SK-N-SH treated with all-trans-retinoic acid at 6 μM for 48 hours (cell line): ENCODE measurements at regions not wholly inside any gene's neighbourhood (a gene's known extent, or its start where the extent isn't known, plus 50 kb on each side); places are given as distances from the start of the nearest gene placed in this dataset.

Experiments
- ATAC-seq: fragments of 200-7000 bp; cut with Tn5 transposase; 3 replicates; pipeline ENCODE4 v1.9.1; 2020; ENCODE audit warnings: mild to moderate bottlenecking, moderate library complexity
- ARNTL ChIP-seq: fragments of 450-650 bp; formaldehyde crosslinking; IDR thresholded peaks from 2 replicates; pipeline ENCODE4 v1.5.0; 2020; ENCODE audit warnings: low read depth, mild to moderate bottlenecking, moderate library complexity, borderline replicate concordance
- BACH2 ChIP-seq: fragments of 250-450 bp; sonication (Bioruptor Pico); IDR thresholded peaks from 2 replicates; pipeline ENCODE4 v1.9.0; 2021; ENCODE audit warnings: mild to moderate bottlenecking, borderline replicate concordance
- CSDC2 ChIP-seq: fragments of 250-450 bp; sonication (Bioruptor Pico); IDR thresholded peaks from 2 replicates; pipeline ENCODE4 v1.5.0; 2020; ENCODE audit warnings: mild to moderate bottlenecking, moderate library complexity
- ESRRG ChIP-seq: fragments of 250-450 bp; sonication (Bioruptor Pico); IDR thresholded peaks from 2 replicates; pipeline ENCODE4 v1.6.1; 2021; ENCODE audit warnings: mild to moderate bottlenecking
- GLIS3 ChIP-seq: fragments of 250-450 bp; sonication (Bioruptor Pico); IDR thresholded peaks from 2 replicates; pipeline ENCODE4 v1.5.0; 2020; ENCODE audit warnings: mild to moderate bottlenecking, moderate library complexity
- ISL1 ChIP-seq: fragments of 250-450 bp; sonication (Bioruptor Pico); IDR thresholded peaks from 2 replicates; pipeline ENCODE4 v2.1.2; 2022; ENCODE audit warnings: mild to moderate bottlenecking, moderate library complexity
- OSR1 ChIP-seq: fragments of 250-450 bp; sonication (Bioruptor Pico); IDR thresholded peaks from 2 replicates; pipeline ENCODE4 v1.8.0; 2022; ENCODE audit warnings: moderate library complexity, mild to moderate bottlenecking, inconsistent platforms
- PPARA ChIP-seq: fragments of 250-450 bp; sonication (Bioruptor Pico); IDR thresholded peaks from 2 replicates; pipeline ENCODE4 v1.5.0; 2020; ENCODE audit warnings: mild to moderate bottlenecking, borderline replicate concordance
- RARB ChIP-seq: fragments of 250-450 bp; sonication (Bioruptor Pico); IDR thresholded peaks from 2 replicates; pipeline ENCODE4 v1.8.0; 2021; ENCODE audit warnings: mild to moderate bottlenecking, moderate library complexity
- SNAI2 ChIP-seq: fragments of 250-450 bp; sonication (Bioruptor Pico); IDR thresholded peaks from 2 replicates; pipeline ENCODE4 v1.5.0; 2020; ENCODE audit warnings: mild to moderate bottlenecking, moderate library complexity
- TCF4 ChIP-seq: fragments of 250-450 bp; sonication (Bioruptor Pico); IDR thresholded peaks from 2 replicates; pipeline ENCODE4 v1.8.0; 2021; ENCODE audit warnings: mild to moderate bottlenecking, moderate library complexity, borderline replicate concordance
- TOX ChIP-seq: fragments of 250-450 bp; sonication (Bioruptor Pico); IDR thresholded peaks from 2 replicates; pipeline ENCODE4 v1.8.0; 2021; ENCODE audit warnings: mild to moderate bottlenecking, moderate library complexity, borderline replicate concordance
- ZC3H10 ChIP-seq: fragments of 250-450 bp; sonication (Bioruptor Pico); IDR thresholded peaks from 2 replicates; pipeline ENCODE4 v1.5.1; 2021; ENCODE audit warnings: mild to moderate bottlenecking, moderate library complexity
- ZFP3 ChIP-seq: fragments of 250-450 bp; sonication (Bioruptor Pico); IDR thresholded peaks from 2 replicates; pipeline ENCODE4 v1.5.0; 2020; ENCODE audit warnings: mild to moderate bottlenecking, moderate library complexity
- ZFP30 ChIP-seq: fragments of 450-650 bp; formaldehyde crosslinking; IDR thresholded peaks from 2 replicates; pipeline ENCODE4 v1.5.0; 2022; ENCODE audit warnings: mild to moderate bottlenecking, moderate library complexity
- ZNF565 ChIP-seq: fragments of 450-650 bp; formaldehyde crosslinking; conservative IDR thresholded peaks from 2 replicates; pipeline ENCODE4 v1.5.0; 2020; ENCODE audit warnings: low read depth, mild to moderate bottlenecking, moderate library complexity
- ZNF70 ChIP-seq: fragments of 450-650 bp; formaldehyde crosslinking; IDR thresholded peaks from 2 replicates; pipeline ENCODE4 v1.5.0; 2020; ENCODE audit warnings: mild to moderate bottlenecking, moderate library complexity
- ZNF8 ChIP-seq: fragments of 450-650 bp; formaldehyde crosslinking; IDR thresholded peaks from 2 replicates; pipeline ENCODE4 v1.5.0; 2020; ENCODE audit warnings: mild to moderate bottlenecking, moderate library complexity
- TF ChIP-seq, protein P1 (sequence below): fragments of 250-450 bp; sonication (Bioruptor Pico); IDR thresholded peaks from 2 replicates; pipeline ENCODE4 v1.5.0; 2020; ENCODE audit warnings: mild to moderate bottlenecking, moderate library complexity
- TF ChIP-seq, protein P2 (sequence below): fragments of 250-450 bp; sonication (Bioruptor Pico); IDR thresholded peaks from 2 replicates; pipeline ENCODE4 v1.8.0; 2021; ENCODE audit warnings: low read depth, mild to moderate bottlenecking, moderate library complexity, borderline replicate concordance
- TF ChIP-seq, protein P3 (sequence below): fragments of 250-450 bp; sonication (Bioruptor Pico); IDR thresholded peaks from 2 replicates; pipeline ENCODE4 v1.5.1; 2020; ENCODE audit warnings: low read depth, mild to moderate bottlenecking, moderate library complexity
- TF ChIP-seq, protein P4 (sequence below): fragments of 250-450 bp; sonication (Bioruptor Pico); IDR thresholded peaks from 2 replicates; pipeline ENCODE4 v1.5.1; 2021; ENCODE audit warnings: mild to moderate bottlenecking, moderate library complexity
- TF ChIP-seq, protein P5 (sequence below): fragments of 250-450 bp; sonication (Bioruptor Pico); IDR thresholded peaks from 2 replicates; pipeline ENCODE4 v1.8.0; 2020; ENCODE audit warnings: mild to moderate bottlenecking, moderate library complexity, borderline replicate concordance

DNA sequence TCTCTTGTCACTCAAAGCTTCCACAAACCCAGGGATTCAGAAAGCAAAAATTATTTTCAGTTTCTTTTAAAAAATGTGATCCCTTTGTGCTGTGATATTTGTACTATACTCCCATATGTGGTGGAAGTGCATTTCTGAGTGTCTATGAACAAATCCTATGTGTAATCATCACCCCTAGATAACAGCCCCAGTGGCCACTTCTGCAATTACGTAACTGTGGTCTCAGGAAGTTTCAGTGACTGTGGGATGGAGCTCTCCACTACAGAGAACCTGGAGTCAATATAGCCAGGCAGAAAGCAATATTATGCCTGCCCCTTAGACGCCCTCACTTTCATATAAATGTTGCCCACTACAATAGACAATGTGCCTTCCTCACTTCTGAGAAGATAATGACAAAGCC is 1101.7 kb upstream of the GHITM start:
- TF ChIP-seq ZFP30 (no peak), BACH2 (CRISPR knock-in tag) (no peak), TCF4 (CRISPR knock-in tag) (no peak), CSDC2 (CRISPR knock-in tag) (no peak), ZNF70 (CRISPR knock-in tag) (no peak), TOX (CRISPR knock-in tag) (no peak), ISL1 (CRISPR knock-in tag) (no peak), RARB (CRISPR knock-in tag) (no peak), ZC3H10 (CRISPR knock-in tag) (no peak), OSR1 (no peak), ESRRG (CRISPR knock-in tag) (no peak)
- TF ChIP-seq, protein P1, sequence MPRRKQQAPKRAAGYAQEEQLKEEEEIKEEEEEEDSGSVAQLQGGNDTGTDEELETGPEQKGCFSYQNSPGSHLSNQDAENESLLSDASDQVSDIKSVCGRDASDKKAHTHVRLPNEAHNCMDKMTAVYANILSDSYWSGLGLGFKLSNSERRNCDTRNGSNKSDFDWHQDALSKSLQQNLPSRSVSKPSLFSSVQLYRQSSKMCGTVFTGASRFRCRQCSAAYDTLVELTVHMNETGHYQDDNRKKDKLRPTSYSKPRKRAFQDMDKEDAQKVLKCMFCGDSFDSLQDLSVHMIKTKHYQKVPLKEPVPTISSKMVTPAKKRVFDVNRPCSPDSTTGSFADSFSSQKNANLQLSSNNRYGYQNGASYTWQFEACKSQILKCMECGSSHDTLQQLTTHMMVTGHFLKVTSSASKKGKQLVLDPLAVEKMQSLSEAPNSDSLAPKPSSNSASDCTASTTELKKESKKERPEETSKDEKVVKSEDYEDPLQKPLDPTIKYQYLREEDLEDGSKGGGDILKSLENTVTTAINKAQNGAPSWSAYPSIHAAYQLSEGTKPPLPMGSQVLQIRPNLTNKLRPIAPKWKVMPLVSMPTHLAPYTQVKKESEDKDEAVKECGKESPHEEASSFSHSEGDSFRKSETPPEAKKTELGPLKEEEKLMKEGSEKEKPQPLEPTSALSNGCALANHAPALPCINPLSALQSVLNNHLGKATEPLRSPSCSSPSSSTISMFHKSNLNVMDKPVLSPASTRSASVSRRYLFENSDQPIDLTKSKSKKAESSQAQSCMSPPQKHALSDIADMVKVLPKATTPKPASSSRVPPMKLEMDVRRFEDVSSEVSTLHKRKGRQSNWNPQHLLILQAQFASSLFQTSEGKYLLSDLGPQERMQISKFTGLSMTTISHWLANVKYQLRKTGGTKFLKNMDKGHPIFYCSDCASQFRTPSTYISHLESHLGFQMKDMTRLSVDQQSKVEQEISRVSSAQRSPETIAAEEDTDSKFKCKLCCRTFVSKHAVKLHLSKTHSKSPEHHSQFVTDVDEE (CRISPR knock-in tag) = no peak
- no peak for ATAC-seq

DNA sequence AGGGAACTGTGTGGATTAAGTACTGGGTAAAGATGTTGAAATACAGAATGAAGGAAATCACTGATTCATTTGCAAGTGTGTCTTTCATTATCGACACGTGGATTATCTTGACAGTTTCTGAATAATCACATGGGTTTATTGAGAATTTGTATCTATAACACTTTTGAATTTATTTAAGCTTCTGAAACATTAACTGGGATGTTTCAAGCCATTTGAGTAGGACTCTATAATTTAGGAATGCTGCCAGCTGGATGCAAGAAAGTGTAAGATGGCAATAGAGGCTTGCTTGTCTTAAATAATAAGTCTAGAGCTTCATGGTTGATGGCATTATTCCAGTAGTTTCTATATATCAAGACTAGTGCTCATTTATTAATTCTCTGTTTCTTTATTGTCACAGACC is 1100.7 kb upstream of the GHITM start:
- TF ChIP-seq, protein P2, sequence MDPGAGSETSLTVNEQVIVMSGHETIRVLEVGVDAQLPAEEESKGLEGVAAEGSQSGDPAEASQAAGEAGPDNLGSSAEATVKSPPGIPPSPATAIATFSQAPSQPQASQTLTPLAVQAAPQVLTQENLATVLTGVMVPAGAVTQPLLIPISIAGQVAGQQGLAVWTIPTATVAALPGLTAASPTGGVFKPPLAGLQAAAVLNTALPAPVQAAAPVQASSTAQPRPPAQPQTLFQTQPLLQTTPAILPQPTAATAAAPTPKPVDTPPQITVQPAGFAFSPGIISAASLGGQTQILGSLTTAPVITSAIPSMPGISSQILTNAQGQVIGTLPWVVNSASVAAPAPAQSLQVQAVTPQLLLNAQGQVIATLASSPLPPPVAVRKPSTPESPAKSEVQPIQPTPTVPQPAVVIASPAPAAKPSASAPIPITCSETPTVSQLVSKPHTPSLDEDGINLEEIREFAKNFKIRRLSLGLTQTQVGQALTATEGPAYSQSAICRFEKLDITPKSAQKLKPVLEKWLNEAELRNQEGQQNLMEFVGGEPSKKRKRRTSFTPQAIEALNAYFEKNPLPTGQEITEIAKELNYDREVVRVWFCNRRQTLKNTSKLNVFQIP (CRISPR knock-in tag) = no peak
- TF ChIP-seq ZFP30 (no peak), BACH2 (CRISPR knock-in tag) (no peak), ZNF565 (CRISPR knock-in tag) (no peak), OSR1 (no peak), ISL1 (CRISPR knock-in tag) (no peak), RARB (CRISPR knock-in tag) (no peak), PPARA (no peak), ZFP3 (CRISPR knock-in tag) (no peak), SNAI2 (CRISPR knock-in tag) (no peak), TCF4 (CRISPR knock-in tag) (no peak), ZNF8 (CRISPR knock-in tag) (no peak), GLIS3 (CRISPR knock-in tag) (no peak), TOX (CRISPR knock-in tag) (no peak), ESRRG (CRISPR knock-in tag) (no peak), ARNTL (CRISPR knock-in tag) (no peak)
- TF ChIP-seq, protein P3, sequence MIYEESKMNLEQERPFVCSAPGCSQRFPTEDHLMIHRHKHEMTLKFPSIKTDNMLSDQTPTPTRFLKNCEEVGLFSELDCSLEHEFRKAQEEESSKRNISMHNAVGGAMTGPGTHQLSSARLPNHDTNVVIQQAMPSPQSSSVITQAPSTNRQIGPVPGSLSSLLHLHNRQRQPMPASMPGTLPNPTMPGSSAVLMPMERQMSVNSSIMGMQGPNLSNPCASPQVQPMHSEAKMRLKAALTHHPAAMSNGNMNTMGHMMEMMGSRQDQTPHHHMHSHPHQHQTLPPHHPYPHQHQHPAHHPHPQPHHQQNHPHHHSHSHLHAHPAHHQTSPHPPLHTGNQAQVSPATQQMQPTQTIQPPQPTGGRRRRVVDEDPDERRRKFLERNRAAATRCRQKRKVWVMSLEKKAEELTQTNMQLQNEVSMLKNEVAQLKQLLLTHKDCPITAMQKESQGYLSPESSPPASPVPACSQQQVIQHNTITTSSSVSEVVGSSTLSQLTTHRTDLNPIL (CRISPR knock-in tag) = no peak
- TF ChIP-seq, protein P4, sequence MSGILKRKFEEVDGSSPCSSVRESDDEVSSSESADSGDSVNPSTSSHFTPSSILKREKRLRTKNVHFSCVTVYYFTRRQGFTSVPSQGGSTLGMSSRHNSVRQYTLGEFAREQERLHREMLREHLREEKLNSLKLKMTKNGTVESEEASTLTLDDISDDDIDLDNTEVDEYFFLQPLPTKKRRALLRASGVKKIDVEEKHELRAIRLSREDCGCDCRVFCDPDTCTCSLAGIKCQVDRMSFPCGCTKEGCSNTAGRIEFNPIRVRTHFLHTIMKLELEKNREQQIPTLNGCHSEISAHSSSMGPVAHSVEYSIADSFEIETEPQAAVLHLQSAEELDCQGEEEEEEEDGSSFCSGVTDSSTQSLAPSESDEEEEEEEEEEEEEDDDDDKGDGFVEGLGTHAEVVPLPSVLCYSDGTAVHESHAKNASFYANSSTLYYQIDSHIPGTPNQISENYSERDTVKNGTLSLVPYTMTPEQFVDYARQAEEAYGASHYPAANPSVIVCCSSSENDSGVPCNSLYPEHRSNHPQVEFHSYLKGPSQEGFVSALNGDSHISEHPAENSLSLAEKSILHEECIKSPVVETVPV (CRISPR knock-in tag) = no peak
- TF ChIP-seq, protein P5, sequence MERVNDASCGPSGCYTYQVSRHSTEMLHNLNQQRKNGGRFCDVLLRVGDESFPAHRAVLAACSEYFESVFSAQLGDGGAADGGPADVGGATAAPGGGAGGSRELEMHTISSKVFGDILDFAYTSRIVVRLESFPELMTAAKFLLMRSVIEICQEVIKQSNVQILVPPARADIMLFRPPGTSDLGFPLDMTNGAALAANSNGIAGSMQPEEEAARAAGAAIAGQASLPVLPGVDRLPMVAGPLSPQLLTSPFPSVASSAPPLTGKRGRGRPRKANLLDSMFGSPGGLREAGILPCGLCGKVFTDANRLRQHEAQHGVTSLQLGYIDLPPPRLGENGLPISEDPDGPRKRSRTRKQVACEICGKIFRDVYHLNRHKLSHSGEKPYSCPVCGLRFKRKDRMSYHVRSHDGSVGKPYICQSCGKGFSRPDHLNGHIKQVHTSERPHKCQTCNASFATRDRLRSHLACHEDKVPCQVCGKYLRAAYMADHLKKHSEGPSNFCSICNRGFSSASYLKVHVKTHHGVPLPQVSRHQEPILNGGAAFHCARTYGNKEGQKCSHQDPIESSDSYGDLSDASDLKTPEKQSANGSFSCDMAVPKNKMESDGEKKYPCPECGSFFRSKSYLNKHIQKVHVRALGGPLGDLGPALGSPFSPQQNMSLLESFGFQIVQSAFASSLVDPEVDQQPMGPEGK = no peak
- TF ChIP-seq, all 23 proteins: peak for 0
- no peak for ATAC-seq

DNA sequence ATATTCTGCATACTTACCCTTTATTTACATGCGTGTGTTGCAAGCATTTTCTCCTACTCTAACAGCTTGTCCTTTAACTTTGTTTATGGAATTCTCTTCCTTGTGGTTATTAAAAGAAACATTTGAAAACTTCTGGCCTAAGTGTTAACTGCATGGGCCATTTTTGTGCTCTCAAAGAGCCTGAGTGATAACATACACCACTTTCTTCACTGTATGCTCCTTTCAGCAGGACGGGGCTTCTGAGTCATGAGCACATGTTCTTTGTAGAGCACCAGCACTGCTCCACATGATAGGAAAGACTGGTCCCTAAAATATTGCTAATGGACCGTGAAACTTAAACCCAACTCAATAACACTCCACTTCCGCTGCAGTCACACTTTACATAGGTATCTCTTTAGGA is 1093.6 kb upstream of the GHITM start:
- no peak for ATAC-seq
- TF ChIP-seq RARB (CRISPR knock-in tag) (no peak), ZNF565 (CRISPR knock-in tag) (no peak), ARNTL (CRISPR knock-in tag) (no peak), ZC3H10 (CRISPR knock-in tag) (no peak)
- TF ChIP-seq, protein P5 = no peak
